ENCODE measurements at regions not wholly inside any gene's neighbourhood (a gene's known extent, or its start where the extent isn't known, plus 50 kb on each side); places are given as distances from the start of the nearest gene placed in this dataset.

DNA sequence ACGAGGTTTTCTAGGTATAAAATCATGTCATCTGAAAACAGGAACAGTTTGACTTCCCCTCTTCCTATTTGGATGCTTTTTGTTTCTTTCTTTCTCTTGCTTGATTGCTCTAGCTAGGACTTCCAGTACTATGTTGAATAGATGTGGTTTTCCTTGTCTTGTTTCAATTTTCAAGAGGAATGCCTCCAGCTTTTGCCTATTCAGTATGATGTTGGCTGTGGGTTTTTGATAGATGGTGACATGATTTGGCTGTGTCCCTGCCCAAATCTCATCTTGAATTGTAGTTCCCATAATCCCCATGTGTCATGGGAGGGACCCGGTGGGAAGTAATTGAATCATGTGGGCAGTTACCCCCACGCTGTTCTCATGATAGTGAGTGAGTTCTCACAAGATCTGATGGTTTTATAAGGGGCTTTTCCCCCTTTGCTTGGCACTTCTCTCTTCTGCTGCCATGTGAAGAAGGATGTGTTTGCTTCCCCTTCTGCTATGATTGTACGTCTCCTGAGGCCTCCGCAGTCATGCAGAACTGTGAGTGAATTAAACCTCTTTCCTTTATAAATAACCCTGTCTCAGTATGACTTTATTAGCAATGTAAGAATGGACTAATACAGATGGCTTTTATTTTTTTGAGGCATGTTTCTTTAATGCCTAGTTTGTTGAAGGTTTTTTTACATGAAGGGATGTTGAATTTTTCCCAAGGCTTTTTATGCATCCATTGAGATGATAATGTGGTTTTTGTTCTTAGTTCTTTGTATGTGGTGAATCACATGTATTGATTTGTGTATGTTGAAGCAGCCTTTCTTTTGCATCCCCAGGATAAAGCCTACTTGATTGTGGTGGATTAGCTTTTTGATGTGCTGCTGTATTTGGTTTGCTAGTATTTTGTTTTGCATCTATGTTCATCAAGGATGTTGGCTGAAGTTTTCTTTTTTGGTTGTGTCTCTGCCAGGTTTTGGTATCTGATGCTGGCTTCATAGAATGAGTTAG, 239.1 kb downstream of the THBS2 start:
- H3K4me1 ChIP-seq (ENCODE audit: control insufficient read depth, insufficient read depth, low read length), result no peaks in the 10 kb centered on the region
- TF ChIP-seq, protein P1, sequence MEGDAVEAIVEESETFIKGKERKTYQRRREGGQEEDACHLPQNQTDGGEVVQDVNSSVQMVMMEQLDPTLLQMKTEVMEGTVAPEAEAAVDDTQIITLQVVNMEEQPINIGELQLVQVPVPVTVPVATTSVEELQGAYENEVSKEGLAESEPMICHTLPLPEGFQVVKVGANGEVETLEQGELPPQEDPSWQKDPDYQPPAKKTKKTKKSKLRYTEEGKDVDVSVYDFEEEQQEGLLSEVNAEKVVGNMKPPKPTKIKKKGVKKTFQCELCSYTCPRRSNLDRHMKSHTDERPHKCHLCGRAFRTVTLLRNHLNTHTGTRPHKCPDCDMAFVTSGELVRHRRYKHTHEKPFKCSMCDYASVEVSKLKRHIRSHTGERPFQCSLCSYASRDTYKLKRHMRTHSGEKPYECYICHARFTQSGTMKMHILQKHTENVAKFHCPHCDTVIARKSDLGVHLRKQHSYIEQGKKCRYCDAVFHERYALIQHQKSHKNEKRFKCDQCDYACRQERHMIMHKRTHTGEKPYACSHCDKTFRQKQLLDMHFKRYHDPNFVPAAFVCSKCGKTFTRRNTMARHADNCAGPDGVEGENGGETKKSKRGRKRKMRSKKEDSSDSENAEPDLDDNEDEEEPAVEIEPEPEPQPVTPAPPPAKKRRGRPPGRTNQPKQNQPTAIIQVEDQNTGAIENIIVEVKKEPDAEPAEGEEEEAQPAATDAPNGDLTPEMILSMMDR (IDR thresholded peaks at IDR 0.05), result no peak
- Mint-ChIP-seq H3K36me3 (peaks cover 9% of the 10 kb centered on the region), H3K4me1 (no peaks in the 10 kb centered on the region), H3K9me3 (peaks cover 2 to 7% of the 10 kb centered on the region in 2 donors), H3K4me3 (no peak overlapping the region), H3K27me3 (ENCODE audit: low read depth in 2 of 2) (peaks cover 12 to 48% of the 10 kb centered on the region in 2 donors), H3K27ac (no peak overlapping the region)
- 73% methylated on average over 3 of the region's 5 CpGs for WGBS (ENCODE audit: insufficient coverage)
- H3K27me3 ChIP-seq (ENCODE audit: control insufficient read depth, insufficient read depth, low read length), result no peaks in the 10 kb centered on the region
- intact Hi-C loops (cut with micrococcal nuclease), result no loop called here
- H3K4me3 ChIP-seq (ENCODE audit: low read length), result no peak overlapping the region
- DNase-seq (no peak), ATAC-seq (no peak)
- H3K9me3 ChIP-seq (ENCODE audit: control insufficient read depth, insufficient read depth, low read length), result no peaks in the 10 kb centered on the region
- H3K36me3 ChIP-seq (ENCODE audit: control insufficient read depth, insufficient read depth, low read length), result no peaks in the 10 kb centered on the region
- no peak overlapping the region for H3K27ac ChIP-seq (ENCODE audit: low read length)

GRCh38 chr6:169009628-169010027, 244.0 kb downstream of the THBS2 start:
- Histone ChIP-seq H3K4me3 (ENCODE audit: low read length) (no peak overlapping the region), H3K27me3 (ENCODE audit: control insufficient read depth, insufficient read depth, low read length) (no peaks in the 10 kb centered on the region), H3K27ac (ENCODE audit: low read length) (no peak overlapping the region), H3K36me3 (ENCODE audit: control insufficient read depth, insufficient read depth, low read length) (no peaks in the 10 kb centered on the region), H3K9me3 (ENCODE audit: control insufficient read depth, insufficient read depth, low read length) (no peaks in the 10 kb centered on the region), H3K4me1 (ENCODE audit: control insufficient read depth, insufficient read depth, low read length) (no peaks in the 10 kb centered on the region)
- ATAC-seq, result no peak
- no peaks in the 10 kb centered on the region for H3K36me3 Mint-ChIP-seq
- no peaks in the 10 kb centered on the region for H3K9me3 Mint-ChIP-seq
- TF ChIP-seq, protein P1 (IDR thresholded peaks at IDR 0.05), result no peak
- intact Hi-C loops (cut with micrococcal nuclease), result no loop called here
- no peak overlapping the region for H3K4me3 Mint-ChIP-seq
- DNase-seq, result no peak
- H3K27me3 Mint-ChIP-seq (ENCODE audit: low read depth in 2 of 2), result peaks cover 3 to 28% of the 10 kb centered on the region in 2 donors
- no peak overlapping the region for H3K27ac Mint-ChIP-seq
- WGBS (ENCODE audit: insufficient coverage), result 85% methylated on average over 2 of the region's 3 CpGs
- H3K4me1 Mint-ChIP-seq, result no peaks in the 10 kb centered on the region

DNA sequence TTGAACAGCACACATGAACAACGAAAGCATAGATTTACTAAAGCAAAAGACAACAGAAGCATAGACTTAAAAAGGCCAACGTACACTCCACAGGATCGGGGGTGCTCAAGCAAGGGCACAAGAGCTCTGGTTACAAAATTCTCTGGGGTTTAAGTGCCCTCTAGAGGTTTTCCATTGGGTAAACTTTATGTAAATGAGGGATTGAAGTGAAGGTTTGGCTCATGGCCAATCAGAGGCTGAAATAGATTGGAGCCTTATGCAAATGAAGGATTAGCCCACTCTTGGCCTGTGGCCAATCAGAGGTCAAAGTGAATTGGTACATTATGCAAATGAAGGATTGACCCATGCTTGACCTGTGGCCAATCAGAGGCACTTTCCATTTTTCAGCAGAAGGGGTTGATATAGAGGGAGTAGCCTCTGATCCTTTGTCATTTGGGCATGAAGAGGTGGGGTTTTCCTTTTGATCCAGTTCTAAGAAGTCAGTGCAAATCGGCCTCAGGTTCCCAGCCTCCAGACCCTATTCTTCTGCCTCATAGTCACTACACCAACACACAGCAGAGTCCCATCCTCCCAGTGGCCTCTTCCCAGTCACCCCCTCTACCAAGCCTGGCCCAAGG, 244.9 kb downstream of the THBS2 start:
- H3K4me1 ChIP-seq (ENCODE audit: control insufficient read depth, insufficient read depth, low read length), result no peaks in the 10 kb centered on the region
- no peak overlapping the region for H3K4me3 Mint-ChIP-seq
- H3K9me3 ChIP-seq (ENCODE audit: control insufficient read depth, insufficient read depth, low read length), result no peaks in the 10 kb centered on the region
- intact Hi-C loops (cut with micrococcal nuclease), result no loop called here
- H3K27ac ChIP-seq (ENCODE audit: low read length), result no peak overlapping the region
- TF ChIP-seq, protein P1 (IDR thresholded peaks at IDR 0.05), result no peak
- H3K4me1 Mint-ChIP-seq, result no peaks in the 10 kb centered on the region
- no peak overlapping the region for H3K4me3 ChIP-seq (ENCODE audit: low read length)
- H3K36me3 Mint-ChIP-seq, result no peaks in the 10 kb centered on the region
- no peaks in the 10 kb centered on the region for H3K27me3 ChIP-seq (ENCODE audit: control insufficient read depth, insufficient read depth, low read length)
- H3K27ac Mint-ChIP-seq, result no peak overlapping the region
- DNase-seq, result no peak
- peaks cover 4 to 19% of the 10 kb centered on the region in 2 donors for H3K27me3 Mint-ChIP-seq (ENCODE audit: low read depth in 2 of 2)
- no peak for ATAC-seq
- H3K36me3 ChIP-seq (ENCODE audit: control insufficient read depth, insufficient read depth, low read length), result no peaks in the 10 kb centered on the region
- 83% methylated on average over 4 of the region's 4 CpGs for WGBS (ENCODE audit: insufficient coverage)
- H3K9me3 Mint-ChIP-seq, result no peaks in the 10 kb centered on the region

All from natural killer cell (primary cell).